ENCODE measurements at regions not wholly inside any gene's neighbourhood (a gene's known extent, or its start where the extent isn't known, plus 50 kb on each side); places are given as distances from the start of the nearest gene placed in this dataset.

DNA sequence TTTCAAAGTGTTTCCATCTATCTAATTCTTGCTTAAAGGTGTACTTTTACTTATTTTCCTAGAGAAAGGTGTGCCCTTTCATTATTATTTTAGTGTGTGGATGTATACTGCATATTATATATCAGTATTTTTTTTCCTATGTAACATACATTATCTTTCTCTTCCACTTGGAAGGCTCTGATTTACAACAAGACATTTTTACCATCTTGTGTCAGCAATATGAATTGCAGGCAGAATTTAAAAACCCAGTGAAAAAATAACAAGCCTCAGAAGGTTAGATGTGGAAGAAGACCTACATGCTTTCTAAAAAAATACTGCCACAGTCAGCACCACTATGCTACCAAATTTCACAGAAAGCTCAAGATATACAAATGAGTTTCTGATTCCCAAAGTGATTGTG, 327.7 kb upstream of the STEAP1 start:
- H3K4me3 ChIP-seq = no peak overlapping the region
- no peaks in the 10 kb centered on the region for H3K36me3 ChIP-seq
- ATAC-seq (no peak), DNase-seq (no peak)
- no peak for TF ChIP-seq POLR2A (IDR thresholded peaks at IDR 0.05)
- TF ChIP-seq, protein P1, sequence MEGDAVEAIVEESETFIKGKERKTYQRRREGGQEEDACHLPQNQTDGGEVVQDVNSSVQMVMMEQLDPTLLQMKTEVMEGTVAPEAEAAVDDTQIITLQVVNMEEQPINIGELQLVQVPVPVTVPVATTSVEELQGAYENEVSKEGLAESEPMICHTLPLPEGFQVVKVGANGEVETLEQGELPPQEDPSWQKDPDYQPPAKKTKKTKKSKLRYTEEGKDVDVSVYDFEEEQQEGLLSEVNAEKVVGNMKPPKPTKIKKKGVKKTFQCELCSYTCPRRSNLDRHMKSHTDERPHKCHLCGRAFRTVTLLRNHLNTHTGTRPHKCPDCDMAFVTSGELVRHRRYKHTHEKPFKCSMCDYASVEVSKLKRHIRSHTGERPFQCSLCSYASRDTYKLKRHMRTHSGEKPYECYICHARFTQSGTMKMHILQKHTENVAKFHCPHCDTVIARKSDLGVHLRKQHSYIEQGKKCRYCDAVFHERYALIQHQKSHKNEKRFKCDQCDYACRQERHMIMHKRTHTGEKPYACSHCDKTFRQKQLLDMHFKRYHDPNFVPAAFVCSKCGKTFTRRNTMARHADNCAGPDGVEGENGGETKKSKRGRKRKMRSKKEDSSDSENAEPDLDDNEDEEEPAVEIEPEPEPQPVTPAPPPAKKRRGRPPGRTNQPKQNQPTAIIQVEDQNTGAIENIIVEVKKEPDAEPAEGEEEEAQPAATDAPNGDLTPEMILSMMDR (IDR thresholded peaks at IDR 0.05) = no peak
- intact Hi-C loops (cut with DNase I) = no loop called here
- no peaks in the 10 kb centered on the region for H3K4me1 ChIP-seq
- no peak overlapping the region for H3K27ac ChIP-seq
- H3K27me3 ChIP-seq = no peaks in the 10 kb centered on the region
- H3K9me3 ChIP-seq = peaks cover 0 to 9% (median 0%) of the 10 kb centered on the region in 12 donors

DNA sequence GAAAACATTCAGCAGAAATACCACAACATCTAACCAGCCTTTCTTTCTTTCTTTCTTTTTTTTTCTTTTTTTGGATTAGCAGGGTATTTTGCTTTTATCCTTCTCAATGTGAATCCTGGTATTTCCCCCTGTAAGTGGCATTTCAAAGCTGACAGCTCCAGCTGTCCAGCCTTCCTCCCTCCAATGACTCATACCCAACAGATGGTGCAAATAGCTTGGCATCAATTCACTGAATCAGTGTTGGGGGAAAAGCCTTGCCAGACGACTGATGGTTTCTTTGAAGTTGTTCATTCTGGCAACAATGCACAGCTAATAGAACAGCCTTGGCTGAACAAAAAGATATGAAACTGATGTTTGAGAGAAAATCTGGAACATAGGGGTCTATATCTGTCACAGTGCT, 316.8 kb upstream of the STEAP1 start:
- TF ChIP-seq, protein P1 (IDR thresholded peaks at IDR 0.05) = no peak
- no peak for TF ChIP-seq POLR2A (IDR thresholded peaks at IDR 0.05)
- Histone ChIP-seq H3K9me3 (no peaks in the 10 kb centered on the region), H3K27me3 (no peaks in the 10 kb centered on the region), H3K4me1 (no peaks in the 10 kb centered on the region), H3K36me3 (no peaks in the 10 kb centered on the region), H3K27ac (no peak overlapping the region), H3K4me3 (no peak overlapping the region)
- WGBS, 4 donors = 16 to 30% (median 22%) methylated on average over 1 of the region's 1 CpG
- DNase-seq (no peak), ATAC-seq (peak in 2 of 4 donors; percentile 42 to 45)
- intact Hi-C loops (cut with DNase I) = no loop called here

DNA sequence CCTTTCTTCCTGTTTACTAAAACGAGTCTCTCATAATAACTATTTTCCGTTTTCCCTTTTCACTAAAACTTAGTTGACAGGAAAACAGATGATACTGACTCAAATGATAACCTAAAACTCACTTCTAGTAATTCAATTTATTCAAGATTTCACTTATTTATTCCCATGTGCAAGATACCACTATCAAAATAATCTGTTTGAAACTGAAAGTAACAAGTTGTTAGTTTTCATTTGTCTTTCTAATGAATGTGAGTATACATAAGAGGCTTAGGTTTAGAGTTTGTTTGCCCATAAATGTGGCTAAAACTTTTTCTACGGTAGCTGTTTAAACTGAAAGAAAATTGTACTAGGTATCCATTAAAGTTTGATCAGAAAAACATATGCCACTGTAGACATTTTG, 314.9 kb upstream of the STEAP1 start:
- Histone ChIP-seq H3K27me3 (no peaks in the 10 kb centered on the region), H3K36me3 (no peaks in the 10 kb centered on the region), H3K4me1 (no peaks in the 10 kb centered on the region), H3K4me3 (no peak overlapping the region), H3K27ac (no peak overlapping the region), H3K9me3 (no peaks in the 10 kb centered on the region)
- TF ChIP-seq, protein P1 (IDR thresholded peaks at IDR 0.05) = no peak
- no peak for TF ChIP-seq POLR2A (IDR thresholded peaks at IDR 0.05)
- DNase-seq (no peak), ATAC-seq (no peak)
- 61 to 71% (median 62%) methylated on average over 3 of the region's 3 CpGs for WGBS, 4 donors
- intact Hi-C loops (cut with DNase I) = no loop called here

DNA sequence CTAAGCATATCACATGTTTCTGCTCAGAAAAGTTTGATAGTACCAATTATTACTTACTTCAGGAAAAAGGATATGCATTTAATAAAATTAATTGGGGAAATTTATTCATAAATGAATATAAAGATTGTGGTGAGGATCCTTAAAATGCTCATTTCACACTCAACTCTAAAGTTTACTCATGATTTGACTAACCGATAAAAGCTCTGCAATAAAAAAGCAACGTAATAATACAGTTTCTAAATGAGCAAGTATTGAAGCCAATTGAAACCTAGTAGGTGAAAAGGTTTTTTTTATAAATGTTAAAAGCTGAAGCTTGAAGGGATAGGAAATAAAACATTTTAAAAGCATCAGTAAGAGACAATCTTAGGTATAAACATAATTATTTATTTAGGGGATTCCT, 308.3 kb upstream of the STEAP1 start:
- intact Hi-C loops (cut with DNase I) = no loop called here
- Histone ChIP-seq H3K27me3 (no peaks in the 10 kb centered on the region), H3K4me3 (no peak overlapping the region), H3K27ac (no peak overlapping the region), H3K9me3 (no peaks in the 10 kb centered on the region), H3K36me3 (no peaks in the 10 kb centered on the region), H3K4me1 (no peaks in the 10 kb centered on the region)
- DNase-seq (no peak), ATAC-seq (no peak)
- TF ChIP-seq, protein P1 (IDR thresholded peaks at IDR 0.05) = no peak
- no peak for TF ChIP-seq POLR2A (IDR thresholded peaks at IDR 0.05)
- 87 to 92% (median 90%) methylated on average over 2 of the region's 2 CpGs for WGBS, 4 donors

All from heart left ventricle (tissue), 16 donors.